HL-60 (cell line): ENCODE measurements at regions not wholly inside any gene's neighbourhood (a gene's known extent, or its start where the extent isn't known, plus 50 kb on each side); places are given as distances from the start of the nearest gene placed in this dataset.

ENCODE experiments used
- POLR2AphosphoS5 ChIP-seq: IDR thresholded peaks from 2 replicates; pipeline ENCODE4 v1.6.1; 2012; ENCODE audit warnings: low read depth
- TF ChIP-seq, protein P1 (sequence below): IDR thresholded peaks from one replicate; pipeline ENCODE4 v1.5.1; 2011; ENCODE audit warnings: low read length, control low read depth, inconsistent platforms; ENCODE audit not compliant: insufficient read depth
- TF ChIP-seq, protein P2 (sequence below): IDR thresholded peaks from 2 replicates; pipeline ENCODE4 v1.6.1; 2012; ENCODE audit warnings: low read depth; ENCODE audit not compliant: insufficient replicate concordance

DNA sequence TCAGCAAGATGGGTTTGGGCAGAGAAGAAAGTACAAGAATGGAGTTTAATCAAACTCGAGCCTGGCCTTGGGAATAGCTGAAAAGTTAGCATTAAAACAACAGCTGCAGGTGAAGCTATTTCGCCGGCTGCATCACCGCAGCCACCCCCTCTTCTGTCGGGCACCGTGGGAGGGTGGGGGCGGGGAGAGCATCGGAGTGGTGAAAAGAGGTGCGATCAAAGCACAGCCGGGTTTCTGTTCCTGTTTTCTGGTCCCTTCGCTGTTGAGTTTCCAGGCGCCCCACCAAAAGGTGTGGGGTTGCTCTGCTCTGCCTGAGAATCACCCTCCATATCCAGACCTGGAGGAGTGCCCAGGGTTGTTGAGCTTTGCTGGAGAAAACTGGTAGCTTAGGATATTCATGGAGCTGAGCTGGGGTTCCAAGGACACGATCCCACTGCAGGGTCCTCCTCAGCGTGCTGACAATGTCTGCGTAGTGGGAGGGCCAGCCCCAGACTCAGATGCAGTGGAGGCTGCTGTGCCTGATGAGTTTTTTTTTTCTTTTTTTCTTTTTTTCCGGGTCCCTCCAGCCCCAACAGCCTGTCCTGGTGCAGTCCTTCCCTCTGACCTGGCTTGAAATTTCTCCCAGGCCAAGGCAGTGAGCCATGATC is 127.5 kb upstream of the C1orf174 start:
- TF ChIP-seq, protein P1, sequence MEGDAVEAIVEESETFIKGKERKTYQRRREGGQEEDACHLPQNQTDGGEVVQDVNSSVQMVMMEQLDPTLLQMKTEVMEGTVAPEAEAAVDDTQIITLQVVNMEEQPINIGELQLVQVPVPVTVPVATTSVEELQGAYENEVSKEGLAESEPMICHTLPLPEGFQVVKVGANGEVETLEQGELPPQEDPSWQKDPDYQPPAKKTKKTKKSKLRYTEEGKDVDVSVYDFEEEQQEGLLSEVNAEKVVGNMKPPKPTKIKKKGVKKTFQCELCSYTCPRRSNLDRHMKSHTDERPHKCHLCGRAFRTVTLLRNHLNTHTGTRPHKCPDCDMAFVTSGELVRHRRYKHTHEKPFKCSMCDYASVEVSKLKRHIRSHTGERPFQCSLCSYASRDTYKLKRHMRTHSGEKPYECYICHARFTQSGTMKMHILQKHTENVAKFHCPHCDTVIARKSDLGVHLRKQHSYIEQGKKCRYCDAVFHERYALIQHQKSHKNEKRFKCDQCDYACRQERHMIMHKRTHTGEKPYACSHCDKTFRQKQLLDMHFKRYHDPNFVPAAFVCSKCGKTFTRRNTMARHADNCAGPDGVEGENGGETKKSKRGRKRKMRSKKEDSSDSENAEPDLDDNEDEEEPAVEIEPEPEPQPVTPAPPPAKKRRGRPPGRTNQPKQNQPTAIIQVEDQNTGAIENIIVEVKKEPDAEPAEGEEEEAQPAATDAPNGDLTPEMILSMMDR, result no peak
- no peak for TF ChIP-seq POLR2AphosphoS5
- TF ChIP-seq, protein P2, sequence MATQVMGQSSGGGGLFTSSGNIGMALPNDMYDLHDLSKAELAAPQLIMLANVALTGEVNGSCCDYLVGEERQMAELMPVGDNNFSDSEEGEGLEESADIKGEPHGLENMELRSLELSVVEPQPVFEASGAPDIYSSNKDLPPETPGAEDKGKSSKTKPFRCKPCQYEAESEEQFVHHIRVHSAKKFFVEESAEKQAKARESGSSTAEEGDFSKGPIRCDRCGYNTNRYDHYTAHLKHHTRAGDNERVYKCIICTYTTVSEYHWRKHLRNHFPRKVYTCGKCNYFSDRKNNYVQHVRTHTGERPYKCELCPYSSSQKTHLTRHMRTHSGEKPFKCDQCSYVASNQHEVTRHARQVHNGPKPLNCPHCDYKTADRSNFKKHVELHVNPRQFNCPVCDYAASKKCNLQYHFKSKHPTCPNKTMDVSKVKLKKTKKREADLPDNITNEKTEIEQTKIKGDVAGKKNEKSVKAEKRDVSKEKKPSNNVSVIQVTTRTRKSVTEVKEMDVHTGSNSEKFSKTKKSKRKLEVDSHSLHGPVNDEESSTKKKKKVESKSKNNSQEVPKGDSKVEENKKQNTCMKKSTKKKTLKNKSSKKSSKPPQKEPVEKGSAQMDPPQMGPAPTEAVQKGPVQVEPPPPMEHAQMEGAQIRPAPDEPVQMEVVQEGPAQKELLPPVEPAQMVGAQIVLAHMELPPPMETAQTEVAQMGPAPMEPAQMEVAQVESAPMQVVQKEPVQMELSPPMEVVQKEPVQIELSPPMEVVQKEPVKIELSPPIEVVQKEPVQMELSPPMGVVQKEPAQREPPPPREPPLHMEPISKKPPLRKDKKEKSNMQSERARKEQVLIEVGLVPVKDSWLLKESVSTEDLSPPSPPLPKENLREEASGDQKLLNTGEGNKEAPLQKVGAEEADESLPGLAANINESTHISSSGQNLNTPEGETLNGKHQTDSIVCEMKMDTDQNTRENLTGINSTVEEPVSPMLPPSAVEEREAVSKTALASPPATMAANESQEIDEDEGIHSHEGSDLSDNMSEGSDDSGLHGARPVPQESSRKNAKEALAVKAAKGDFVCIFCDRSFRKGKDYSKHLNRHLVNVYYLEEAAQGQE, result no peak
